ENCODE measurements at regions not wholly inside any gene's neighbourhood (a gene's known extent, or its start where the extent isn't known, plus 50 kb on each side); places are given as distances from the start of the nearest gene placed in this dataset.

DNA sequence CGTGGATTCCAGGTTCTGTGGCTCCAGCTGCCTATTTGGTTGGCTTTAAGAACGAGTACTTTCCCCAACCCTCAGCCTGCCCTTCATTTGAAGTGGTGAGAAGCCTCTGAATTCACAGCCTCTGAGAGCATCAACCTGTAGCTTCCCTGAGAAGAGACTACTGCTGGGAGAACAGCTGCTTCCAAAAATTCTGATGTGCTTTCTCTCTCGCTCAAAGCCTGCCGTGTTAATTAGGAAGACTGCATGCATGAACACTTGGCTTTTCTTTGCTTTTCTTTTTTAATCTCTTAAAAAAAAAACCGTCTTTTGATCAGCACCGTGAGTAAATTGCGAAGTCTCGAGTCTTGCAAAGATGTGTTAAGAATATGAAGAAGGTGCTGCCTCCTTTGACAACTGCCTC lies 153.4 kb upstream of the MAP1B start:
- DNase-seq, result no peak

DNA sequence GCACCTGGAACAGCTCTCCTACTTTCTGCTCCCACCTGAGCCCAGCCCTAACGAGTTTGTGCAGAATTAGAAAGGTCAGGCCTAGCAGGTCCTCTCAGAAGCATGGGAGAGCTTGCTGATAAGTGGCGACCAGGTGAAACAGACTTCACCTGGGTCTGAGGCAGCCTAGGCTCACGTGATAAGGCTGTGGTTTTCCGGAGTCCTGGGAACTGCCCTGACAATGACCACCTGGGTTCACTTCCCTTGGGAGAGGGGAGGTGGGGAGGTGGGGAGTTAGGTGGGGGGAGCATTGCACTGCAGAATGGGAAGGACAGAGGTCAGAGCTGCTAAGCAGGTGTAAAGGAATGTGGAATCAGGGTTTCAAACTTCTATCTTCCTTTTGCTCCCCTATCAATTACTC lies 152.9 kb upstream of the MAP1B start:
- DNase-seq, result no peak

GRCh38 chr5:71955723-71956122 lies 151.6 kb upstream of the MAP1B start:
- DNase-seq, result no peak

GRCh38 chr5:71957292-71957898 lies 149.9 kb upstream of the MAP1B start:
- no peak for DNase-seq

DNA sequence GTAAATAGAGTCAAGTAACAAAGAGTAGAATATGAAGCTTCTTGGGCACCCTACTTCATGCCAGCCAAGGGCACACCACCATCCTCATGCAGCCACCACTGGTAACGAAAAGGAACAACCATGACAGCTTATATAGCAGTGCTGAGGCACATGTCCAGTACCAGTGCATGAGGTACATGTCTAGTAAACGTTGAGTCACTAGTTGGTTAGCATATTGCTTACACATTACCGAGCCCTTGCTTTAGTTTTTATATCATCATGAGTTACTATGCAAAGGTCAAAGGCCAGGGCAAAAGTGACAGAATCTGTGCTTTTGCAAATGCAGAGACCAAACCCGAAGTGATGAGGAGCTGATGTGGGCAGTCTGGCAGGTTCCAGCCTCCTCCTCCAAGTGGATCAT lies 147.1 kb upstream of the MAP1B start:
- no peak for DNase-seq

- DNase-seq, result no peak
These were observed 145.5 kb upstream of the MAP1B start for GRCh38 chr5:71961786-71962185.

DNA sequence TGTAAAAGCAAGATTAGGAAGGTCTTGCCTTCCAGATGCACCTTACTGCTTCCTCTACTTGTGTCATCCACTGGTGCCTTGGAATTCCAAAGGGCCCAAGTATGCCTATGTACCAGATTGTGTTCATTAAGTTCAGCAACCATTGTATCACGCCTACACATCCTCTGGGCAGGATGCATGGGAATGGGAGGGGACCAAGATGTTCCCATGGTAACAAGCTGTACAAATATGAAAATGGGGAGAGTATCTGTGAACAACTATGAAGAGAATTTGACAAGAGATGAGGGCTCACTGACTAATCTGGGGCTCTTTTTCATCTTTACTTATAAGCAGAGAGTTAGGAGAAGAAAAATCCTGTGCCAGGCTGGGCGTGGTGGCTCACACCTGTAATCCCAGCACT lies 137.8 kb upstream of the MAP1B start:
- no peak for DNase-seq

GRCh38 chr5:71971862-71972261 lies 135.4 kb upstream of the MAP1B start:
- no peak for DNase-seq

- DNase-seq, result no peak
These were observed 134.3 kb upstream of the MAP1B start for GRCh38 chr5:71972777-71973473.

GRCh38 chr5:71973563-71973962 lies 133.7 kb upstream of the MAP1B start:
- DNase-seq, result no peak

- no peak for DNase-seq
These were observed 133.1 kb upstream of the MAP1B start for GRCh38 chr5:71974165-71974564.

GRCh38 chr5:71974622-71975021 lies 132.7 kb upstream of the MAP1B start:
- DNase-seq, result no peak

- DNase-seq, result no peak
These were observed 130.8 kb upstream of the MAP1B start for GRCh38 chr5:71976449-71976848.

DNA sequence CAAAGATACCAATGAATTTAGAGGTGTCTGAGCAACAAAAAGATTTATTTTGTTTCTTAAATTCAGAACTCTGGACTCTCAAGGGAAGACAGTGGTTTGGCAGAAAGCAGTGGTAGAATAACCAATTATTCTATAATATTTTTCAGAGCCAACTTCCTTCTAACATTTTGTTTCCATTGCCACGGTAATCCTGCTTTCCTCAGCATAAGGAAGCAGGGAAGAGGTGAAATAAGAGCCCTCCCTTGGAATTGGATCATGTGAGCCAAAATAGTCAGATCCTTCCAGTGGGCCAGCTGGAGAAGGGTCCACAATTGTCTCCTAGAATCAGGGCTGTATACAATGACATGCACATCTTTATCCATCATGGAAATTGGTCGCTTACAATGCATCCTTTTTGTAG lies 130.0 kb upstream of the MAP1B start:
- DNase-seq, result no peak

DNA sequence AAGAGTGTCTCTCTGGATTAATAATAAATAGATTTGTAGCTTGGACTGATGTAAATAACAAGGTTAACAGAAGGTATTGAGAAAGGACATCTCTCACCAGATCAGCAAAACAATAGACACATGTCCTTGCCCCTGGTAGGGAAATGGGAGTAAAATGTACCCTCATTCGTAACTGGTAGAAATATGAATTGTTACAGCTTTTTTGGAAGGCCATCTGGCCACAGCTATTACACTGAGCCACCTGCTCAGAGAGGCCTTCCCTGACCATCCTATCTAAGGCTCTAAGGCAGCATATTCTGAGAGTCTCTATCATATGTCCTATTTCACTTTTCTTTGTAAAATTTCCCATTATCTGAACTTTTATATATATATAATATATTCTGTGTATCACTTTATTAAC lies 129.1 kb upstream of the MAP1B start:
- no peak for DNase-seq

- no peak for DNase-seq
These were observed 124.4 kb upstream of the MAP1B start for GRCh38 chr5:71982717-71983395.

DNA sequence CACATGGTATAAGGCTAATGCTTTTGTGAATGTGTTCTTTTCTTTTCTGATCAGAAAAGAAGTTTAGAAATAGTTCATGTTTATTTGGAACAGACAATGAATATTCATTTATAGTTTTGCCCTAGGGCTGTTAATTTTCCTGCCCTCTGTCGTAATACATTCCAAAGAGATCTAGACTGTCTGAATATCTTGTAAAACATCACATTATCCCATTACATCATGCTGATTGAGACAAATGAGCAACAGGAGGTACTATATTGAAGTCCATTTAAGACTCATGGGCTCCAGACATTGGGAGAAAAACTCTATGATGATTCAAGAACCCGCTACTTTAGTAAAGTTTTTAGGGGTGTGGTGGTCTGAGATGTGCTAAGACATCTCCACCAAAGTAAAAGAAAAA lies 121.2 kb upstream of the MAP1B start:
- DNase-seq, result no peak

DNA sequence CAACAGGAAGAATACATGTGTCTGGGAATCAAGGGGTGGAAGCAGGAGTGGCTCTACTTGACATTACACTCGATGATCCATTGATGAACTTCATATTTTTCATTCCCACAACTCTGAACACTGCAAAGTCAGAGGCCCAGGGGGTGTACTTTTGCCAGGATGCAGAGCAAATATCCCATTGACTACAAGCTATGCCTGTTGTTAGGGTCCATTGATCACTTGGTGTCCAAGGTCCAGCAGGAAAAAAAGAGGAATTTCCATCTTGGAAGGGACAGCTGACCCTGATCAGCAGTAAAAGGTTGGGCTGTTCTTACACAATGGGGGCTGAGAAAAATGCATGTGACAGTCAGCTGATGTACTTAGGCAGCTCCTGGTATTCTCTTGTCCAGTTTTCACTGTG lies 118.5 kb upstream of the MAP1B start:
- DNase-seq, result no peak

GRCh38 chr5:71993600-71993999 lies 113.7 kb upstream of the MAP1B start:
- no peak for DNase-seq

DNA sequence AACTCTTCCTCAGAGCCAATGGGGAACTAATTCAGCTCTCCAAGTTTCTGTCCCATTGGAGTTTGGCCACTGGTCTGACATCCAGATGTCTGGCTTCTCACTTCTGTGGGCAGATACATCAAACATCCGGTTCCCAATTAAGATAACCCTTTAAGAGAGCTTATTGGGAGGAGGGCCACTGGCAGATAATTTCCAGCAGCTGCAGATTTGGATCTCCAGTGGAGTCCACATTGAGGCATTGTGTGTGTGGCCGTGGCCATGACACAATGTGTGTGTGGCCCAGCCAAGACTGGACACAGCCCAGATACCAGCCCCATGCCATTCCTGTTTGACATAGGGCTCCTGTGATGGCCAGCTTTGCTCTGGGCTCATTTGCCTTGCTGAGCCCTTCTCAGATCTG lies 110.5 kb upstream of the MAP1B start:
- no peak for DNase-seq

DNA sequence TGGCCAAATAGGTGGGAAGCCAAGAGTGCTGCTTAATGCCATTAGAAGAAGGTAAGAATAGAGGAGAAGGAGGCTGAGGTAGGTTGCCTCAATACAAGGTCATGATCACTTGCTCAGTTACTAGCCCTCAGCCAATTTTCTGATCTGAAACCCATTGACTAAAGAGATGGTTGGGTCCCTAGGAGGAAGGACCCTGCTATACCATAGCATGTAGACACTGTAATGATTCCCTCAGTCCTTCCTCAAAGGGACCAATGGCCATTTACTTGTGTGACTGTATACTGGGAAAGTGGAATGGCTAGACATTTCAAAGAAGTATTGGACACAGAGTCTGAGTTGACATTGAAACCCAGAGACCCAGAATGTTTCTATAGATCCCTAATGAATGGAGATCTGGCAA lies 108.5 kb upstream of the MAP1B start:
- no peak for DNase-seq

GRCh38 chr5:72000707-72001106 lies 106.6 kb upstream of the MAP1B start:
- no peak for DNase-seq

- no peak for DNase-seq
These were observed 101.6 kb upstream of the MAP1B start for GRCh38 chr5:72005671-72006070.

DNA sequence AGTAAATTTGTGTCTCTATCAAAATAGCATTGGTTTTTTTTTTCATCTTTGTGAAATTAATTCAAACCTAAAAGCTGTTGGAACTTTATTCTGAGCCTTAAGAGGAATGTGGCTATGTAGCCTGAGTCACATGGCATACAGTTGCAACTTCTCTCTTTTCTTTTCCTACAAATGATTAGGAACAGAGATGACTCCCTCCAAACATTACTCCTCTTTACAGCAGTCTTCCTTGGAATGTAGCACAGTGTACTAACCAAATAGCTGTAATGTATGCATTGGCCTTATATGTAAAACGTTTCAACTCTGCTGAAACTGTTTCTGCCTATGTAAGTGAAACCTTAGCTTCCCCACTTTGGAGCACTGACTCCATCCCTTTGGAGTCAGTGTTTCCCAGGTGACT lies 100.9 kb upstream of the MAP1B start:
- no peak for DNase-seq

Data from T-helper 1 cell (primary cell).